B cell (primary cell): ENCODE measurements at regions not wholly inside any gene's neighbourhood (a gene's known extent, or its start where the extent isn't known, plus 50 kb on each side); places are given as distances from the start of the nearest gene placed in this dataset.

Experiments used
- ATAC-seq: fragments of 200-7000 bp; cut with Tn5 transposase; one replicate; pipeline ENCODE4 v1.10.0; 2021; ENCODE audit warnings: low read depth, mild to moderate bottlenecking, moderate number of reproducible peaks, moderate library complexity
- CTCF ChIA-PET: fragments of 350-600 bp; sonication (Branson Sonifier 250); formaldehyde crosslinking; loops from one replicate; lab custom pipeline; 2021; ENCODE audit warnings: antibody characterized with exemption, inconsistent platforms; lab: Charles Lee
- POLR2A ChIA-PET: fragments of 350-600 bp; sonication (Branson Sonifier 250); formaldehyde crosslinking; loops from one replicate; lab custom pipeline; 2021; ENCODE audit warnings: antibody characterized with exemption; lab: Charles Lee
- DNase-seq: peaks from one replicate; pipeline ENCODE4 v3.0.0; 2013
- H2AFZ ChIP-seq: 2 replicates; pipeline ENCODE4 v1.6.1; 2012; ENCODE audit warnings: mild to moderate bottlenecking, low read depth, low read length; ENCODE audit not compliant: insufficient read depth, poor library complexity, severe bottlenecking
- H3K27ac ChIP-seq, 2 donors: 1 replicate in 1 of 2; 2 replicates in 1 of 2; pipeline ENCODE4 v1.5.1; 2012 to 2013; ENCODE audit warnings: low read length in 2 of 2, mild to moderate bottlenecking in 2 of 2, moderate library complexity in 1 of 2
- H3K27me3 ChIP-seq, 4 experiments: fragments of 200-600 bp in 1 of 4; sonication (generic) in 1 of 4; replicated peaks in 1 of 4; 1 replicate in 2 of 4; 2 replicates in 2 of 4; pipeline versions ENCODE4 v1.6.1 to v1.7.0; 2013 to 2016; ENCODE audit warnings: low read length in 3 of 4, mild to moderate bottlenecking in 2 of 4, mixed read lengths in 1 of 4, moderate library complexity in 1 of 4; ENCODE audit not compliant: insufficient read depth in 4 of 4, control insufficient read depth in 3 of 4; ENCODE audit errors: control extremely low read depth in 1 of 4
- H3K36me3 ChIP-seq, 2 experiments: replicated peaks in 1 of 2; 1 replicate in 1 of 2; 2 replicates in 1 of 2; pipeline versions ENCODE4 v1.6.1 to v1.7.1; 2013; ENCODE audit warnings: low read length in 1 of 2; ENCODE audit not compliant: insufficient read depth in 2 of 2, control insufficient read depth in 1 of 2; ENCODE audit errors: control extremely low read depth in 1 of 2, extremely low read depth in 1 of 2
- H3K4me1 ChIP-seq, 2 donors: fragments of 200-600 bp in 1 of 2; sonication (generic) in 1 of 2; 1 replicate in 1 of 2; 2 replicates in 1 of 2; pipeline versions ENCODE4 v1.5.1 to v1.6.1; 2013 to 2017; ENCODE audit warnings: low read length in 2 of 2; ENCODE audit not compliant: control insufficient read depth in 2 of 2, insufficient read depth in 2 of 2
- H3K4me2 ChIP-seq: replicated peaks from 2 replicates; pipeline ENCODE3; 2012; ENCODE audit warnings: mild to moderate bottlenecking, low read depth, low read length; ENCODE audit not compliant: poor library complexity, severe bottlenecking
- H3K4me3 ChIP-seq, 5 experiments: fragments of 200-600 bp in 1 of 5; sonication (generic) in 1 of 5; 1 replicate in 3 of 5; 2 replicates in 2 of 5; pipeline versions ENCODE4 v1.5.1 to v1.7.0; 2011 to 2016; ENCODE audit warnings: low read length in 4 of 5, mild to moderate bottlenecking in 4 of 5, low read depth in 2 of 5, control low read depth in 1 of 5, moderate library complexity in 1 of 5; ENCODE audit not compliant: insufficient read depth in 1 of 5; ENCODE audit errors: control extremely low read depth in 1 of 5, extremely low read depth in 1 of 5
- H3K79me2 ChIP-seq: fragments of 200-600 bp; sonication (generic); one replicate; pipeline ENCODE4 v1.6.0; 2016; ENCODE audit warnings: low read length; ENCODE audit not compliant: control insufficient read depth, insufficient read depth
- H3K9ac ChIP-seq: fragments of 200-600 bp; sonication (generic); 2 replicates; pipeline ENCODE4 v1.6.1; 2017; ENCODE audit warnings: mild to moderate bottlenecking, low read length, moderate library complexity
- H3K9me3 ChIP-seq, 3 donors: one replicate each; pipeline versions ENCODE4 v1.6.1 to v1.7.1; 2013; ENCODE audit warnings: low read length in 2 of 3; ENCODE audit not compliant: control insufficient read depth in 2 of 3, insufficient read depth in 1 of 3; ENCODE audit errors: control extremely low read depth in 1 of 3
- H4K20me1 ChIP-seq: 2 replicates; pipeline ENCODE4 v1.6.0; 2012; ENCODE audit warnings: mild to moderate bottlenecking, low read length; ENCODE audit not compliant: insufficient read depth, control insufficient read depth, poor library complexity, severe bottlenecking
- H3K27ac Mint-ChIP-seq: one replicate; pipeline ENCODE4 v1.8.0; 2021; ENCODE audit warnings: mixed read lengths
- H3K27me3 Mint-ChIP-seq: one replicate; pipeline ENCODE4 v1.8.0; 2021; ENCODE audit warnings: mixed read lengths
- H3K4me1 Mint-ChIP-seq: one replicate; pipeline ENCODE4 v1.8.0; 2021; ENCODE audit warnings: mixed read lengths
- H3K4me3 Mint-ChIP-seq: one replicate; pipeline ENCODE4 v1.8.0; 2021; ENCODE audit warnings: mixed read lengths
- H3K9me3 Mint-ChIP-seq: one replicate; pipeline ENCODE4 v1.8.0; 2022; ENCODE audit warnings: mixed read lengths; ENCODE audit not compliant: insufficient read depth
- EZH2 ChIP-seq: IDR thresholded peaks from 2 replicates; pipeline ENCODE4 v1.6.1; 2012; ENCODE audit warnings: borderline replicate concordance, low read depth, mild to moderate bottlenecking, moderate library complexity, low read length; ENCODE audit not compliant: insufficient read depth, poor library complexity, severe bottlenecking
- WGBS: methylation state at CpG from one replicate; pipeline ENCODE4 v1.1.5; 2013; ENCODE audit warnings: missing lambda C conversion rate; ENCODE audit not compliant: insufficient coverage; 5-methylcytosine and 5-hydroxymethylcytosine counted together
- intact Hi-C: fragments of 100-400 bp; cut with micrococcal nuclease; formaldehyde crosslinking; loops from one replicate; pipeline ENCODE4 v1.10.0; 2022
- TF ChIP-seq, protein P1 (sequence below): fragments of 200-600 bp; IDR thresholded peaks from one replicate; pipeline ENCODE4 v1.8.0; 2022; ENCODE audit warnings: antibody characterized with exemption, mild to moderate bottlenecking

DNA sequence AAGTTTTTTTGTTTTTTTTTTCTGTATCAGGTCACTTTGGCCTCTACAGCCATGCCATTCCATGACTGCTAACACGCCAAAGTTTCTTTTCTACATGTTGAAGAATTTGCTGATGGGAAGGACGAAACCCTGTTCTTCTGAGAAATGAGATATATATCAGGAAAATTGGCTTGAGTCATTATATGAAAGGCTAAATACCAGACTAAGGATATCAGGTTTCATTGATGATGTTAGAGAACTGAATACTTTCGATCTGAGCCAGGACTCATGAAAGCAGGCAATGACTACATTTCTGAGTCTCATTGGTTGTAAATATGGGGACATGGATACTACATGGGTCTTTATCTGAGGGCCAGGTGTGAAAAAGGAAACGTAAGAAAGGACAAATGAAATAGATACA is 181.4 kb downstream of the OSR1 start:
- Mint-ChIP-seq H3K27ac (no peak overlapping the region), H3K27me3 (no peaks in the 10 kb centered on the region), H3K9me3 (peaks cover 3% of the 10 kb centered on the region), H3K4me3 (no peak overlapping the region), H3K4me1 (no peaks in the 10 kb centered on the region)
- Histone ChIP-seq H4K20me1 (no peaks in the 10 kb centered on the region), H2AFZ (no peak overlapping the region), H3K9me3 (no peaks in the 10 kb centered on the region), H3K36me3 (no peaks in the 10 kb centered on the region), H3K27ac (no peak overlapping the region), H3K27me3 (no peaks in the 10 kb centered on the region), H3K4me1 (no peaks in the 10 kb centered on the region), H3K4me2 (no peak overlapping the region), H3K9ac (no peak overlapping the region), H3K79me2 (no peaks in the 10 kb centered on the region), H3K4me3 (no peak overlapping the region)
- ATAC-seq (no peak), DNase-seq (no peak)
- intact Hi-C loops = no loop called here
- WGBS = 74% methylated on average over 3 of the region's 4 CpGs
- ChIA-PET CTCF (no interaction called here), POLR2A (no interaction called here)
- no peak for TF ChIP-seq EZH2
- TF ChIP-seq, protein P1, sequence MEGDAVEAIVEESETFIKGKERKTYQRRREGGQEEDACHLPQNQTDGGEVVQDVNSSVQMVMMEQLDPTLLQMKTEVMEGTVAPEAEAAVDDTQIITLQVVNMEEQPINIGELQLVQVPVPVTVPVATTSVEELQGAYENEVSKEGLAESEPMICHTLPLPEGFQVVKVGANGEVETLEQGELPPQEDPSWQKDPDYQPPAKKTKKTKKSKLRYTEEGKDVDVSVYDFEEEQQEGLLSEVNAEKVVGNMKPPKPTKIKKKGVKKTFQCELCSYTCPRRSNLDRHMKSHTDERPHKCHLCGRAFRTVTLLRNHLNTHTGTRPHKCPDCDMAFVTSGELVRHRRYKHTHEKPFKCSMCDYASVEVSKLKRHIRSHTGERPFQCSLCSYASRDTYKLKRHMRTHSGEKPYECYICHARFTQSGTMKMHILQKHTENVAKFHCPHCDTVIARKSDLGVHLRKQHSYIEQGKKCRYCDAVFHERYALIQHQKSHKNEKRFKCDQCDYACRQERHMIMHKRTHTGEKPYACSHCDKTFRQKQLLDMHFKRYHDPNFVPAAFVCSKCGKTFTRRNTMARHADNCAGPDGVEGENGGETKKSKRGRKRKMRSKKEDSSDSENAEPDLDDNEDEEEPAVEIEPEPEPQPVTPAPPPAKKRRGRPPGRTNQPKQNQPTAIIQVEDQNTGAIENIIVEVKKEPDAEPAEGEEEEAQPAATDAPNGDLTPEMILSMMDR = no peak

DNA sequence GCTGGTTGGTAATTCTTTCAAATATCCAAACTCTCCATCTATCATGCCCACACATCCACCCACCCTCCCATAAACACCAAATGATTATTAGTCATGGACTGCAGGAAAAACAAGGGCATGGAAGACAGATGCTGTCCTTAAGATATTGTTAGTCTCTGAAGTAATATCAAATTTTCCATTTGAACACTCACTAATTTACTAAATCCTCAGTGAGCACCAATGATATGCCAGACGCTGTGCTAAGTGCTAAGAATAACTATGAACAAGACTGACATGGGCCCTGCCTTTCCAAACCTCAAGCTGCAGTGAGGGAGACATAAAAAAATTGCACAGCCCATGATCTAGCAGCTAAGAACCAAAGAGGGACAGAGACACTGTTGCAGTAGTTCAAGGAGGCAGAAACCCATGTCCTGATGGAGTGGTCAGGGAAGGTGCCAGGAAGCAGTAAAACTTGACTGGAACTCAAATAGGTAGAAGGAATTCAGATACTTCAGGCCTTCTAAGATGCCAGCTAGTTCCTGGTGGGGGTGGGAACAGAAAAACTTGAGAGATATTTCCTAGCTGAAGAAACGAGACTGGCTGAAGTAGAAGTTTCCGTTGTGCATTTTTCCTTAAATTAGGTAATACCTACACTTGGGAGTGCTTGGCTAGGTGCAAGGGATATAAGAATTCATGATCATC is 182.1 kb downstream of the OSR1 start:
- H3K27ac Mint-ChIP-seq = no peak overlapping the region
- CTCF ChIA-PET = no interaction called here
- POLR2A ChIA-PET = no interaction called here

More for the DNA sequence above, 182.1 kb downstream of the OSR1 start:
- Histone ChIP-seq H3K9ac (no peak overlapping the region), H3K36me3 (no peaks in the 10 kb centered on the region), H3K9me3 (no peaks in the 10 kb centered on the region), H4K20me1 (no peaks in the 10 kb centered on the region), H3K4me3 (no peak overlapping the region), H3K27ac (no peak overlapping the region), H3K27me3 (no peaks in the 10 kb centered on the region), H3K4me1 (no peaks in the 10 kb centered on the region), H3K4me2 (no peak overlapping the region), H3K79me2 (no peaks in the 10 kb centered on the region), H2AFZ (no peak overlapping the region)
- DNase-seq (no peak), ATAC-seq (no peak)
- Mint-ChIP-seq H3K27me3 (no peaks in the 10 kb centered on the region), H3K4me3 (no peak overlapping the region), H3K4me1 (no peaks in the 10 kb centered on the region), H3K9me3 (peaks cover 3% of the 10 kb centered on the region)
- TF ChIP-seq, protein P1 = no peak
- no peak for TF ChIP-seq EZH2
- WGBS = 100% methylated on average over 1 of the region's 3 CpGs
- intact Hi-C loops = no loop called here
